GM12878 (cell line): ENCODE measurements at regions not wholly inside any gene's neighbourhood (a gene's known extent, or its start where the extent isn't known, plus 50 kb on each side); places are given as distances from the start of the nearest gene placed in this dataset.

Experiments
- ATAC-seq: fragments of 200-7000 bp; cut with Tn5 transposase; 3 replicates; pipeline ENCODE4 v1.9.1; 2020; ENCODE audit warnings: mild to moderate bottlenecking, moderate library complexity
- BruUV-seq: library from RNA; stranded (reverse); fragments of 400-500 nt; replicated peaks from 2 replicates; lab custom pipeline; 2021; lab: Mats Ljungman, UMichigan
- CTCF ChIA-PET: fragments of 300-600 bp; sonication (Branson Sonifier 250); formaldehyde crosslinking; extraction: SDS; loops from one replicate; lab custom pipeline; 2021; ENCODE audit warnings: inconsistent platforms; lab: Yijun Ruan, JAX
- POLR2A ChIA-PET: fragments of 350-600 bp; formaldehyde crosslinking; extraction: SDS; loops from one replicate; lab custom pipeline; 2021; ENCODE audit warnings: inconsistent platforms; lab: Charles Lee
- RAD21 ChIA-PET: fragments of 300-600 bp; sonication (Branson Sonifier 250); formaldehyde crosslinking; loops from one replicate; lab custom pipeline; 2023; ENCODE audit warnings: antibody characterized with exemption; ENCODE audit not compliant: unreplicated experiment; lab: Charles Lee
- SMC1A ChIA-PET: fragments of 300-600 bp; sonication (Branson Sonifier 250); formaldehyde crosslinking; loops from one replicate; lab custom pipeline; 2023; ENCODE audit not compliant: unreplicated experiment, uncharacterized antibody; lab: Charles Lee
- DNase-seq: peaks from one replicate; pipeline ENCODE4 v3.0.0-alpha.2; 2011; ENCODE audit warnings: low read depth, low spot score
- FAIRE-seq: peaks from 3 replicates; lab custom pipeline; 2011; peaks lifted over from hg19 to GRCh38; lab: Jason Lieb, UNC
- H2AFZ ChIP-seq: 2 replicates; pipeline ENCODE4 v1.6.0; 2011; ENCODE audit warnings: low read depth, low read length, control low read depth; ENCODE audit not compliant: control insufficient read depth
- H3K27ac ChIP-seq: 2 replicates; pipeline ENCODE4 v1.5.1; 2011; ENCODE audit warnings: control low read depth; ENCODE audit not compliant: control insufficient read depth, insufficient read depth
- H3K27me3 ChIP-seq, 2 experiments: replicated peaks in 1 of 2; 2 replicates each; pipeline versions ENCODE4 v1.6.0 to v1.6.1; 2011; ENCODE audit warnings: low read length in 1 of 2; ENCODE audit not compliant: control insufficient read depth in 2 of 2, insufficient read depth in 2 of 2
- H3K36me3 ChIP-seq, 2 experiments: 2 replicates each; pipeline ENCODE4 v1.5.1; 2011; ENCODE audit warnings: low read length in 1 of 2; ENCODE audit not compliant: control insufficient read depth in 2 of 2, insufficient read depth in 2 of 2
- H3K4me1 ChIP-seq: 2 replicates; pipeline ENCODE4 v1.6.1; 2011; ENCODE audit warnings: mild to moderate bottlenecking, low read length, moderate library complexity, mixed read lengths; ENCODE audit not compliant: control insufficient read depth, insufficient read depth
- H3K4me2 ChIP-seq: 2 replicates; pipeline ENCODE4 v1.6.0; 2011; ENCODE audit warnings: control low read depth; ENCODE audit not compliant: control insufficient read depth, insufficient read depth
- H3K4me3 ChIP-seq: fragments of 200-600 bp; sonication (generic); 2 replicates; pipeline ENCODE4 v1.5.1; 2016
- H3K79me2 ChIP-seq: 2 replicates; pipeline ENCODE4 v1.6.0; 2011; ENCODE audit warnings: low read length; ENCODE audit not compliant: control insufficient read depth, insufficient read depth
- H3K9ac ChIP-seq: 2 replicates; pipeline ENCODE4 v1.8.0; 2011; ENCODE audit warnings: low read length, control low read depth, mixed read lengths; ENCODE audit not compliant: control insufficient read depth, insufficient read depth
- H3K9me3 ChIP-seq: replicated peaks from 3 replicates; pipeline ENCODE4 v1.5.1; 2011; ENCODE audit warnings: mild to moderate bottlenecking, low read length; ENCODE audit not compliant: control insufficient read depth, insufficient read depth
- H4K20me1 ChIP-seq: 2 replicates; pipeline ENCODE4 v1.6.0; 2011; ENCODE audit not compliant: control insufficient read depth, insufficient read depth
- ATF7 ChIP-seq: fragments of 450-650 bp; IDR thresholded peaks from 2 replicates; pipeline ENCODE4 v1.6.1; 2016; ENCODE audit warnings: low read depth, mild to moderate bottlenecking
- CEBPB ChIP-seq, 2 experiments: fragments of 150-350 bp in 1 of 2; IDR thresholded peaks; 2 replicates each; pipeline ENCODE4 v1.6.1; 2012 to 2014; ENCODE audit warnings: low read depth in 2 of 2, low read length in 2 of 2, borderline replicate concordance in 1 of 2, inconsistent platforms in 1 of 2
- E2F4 ChIP-seq: IDR thresholded peaks from 2 replicates; pipeline ENCODE4 v1.6.1; 2012; ENCODE audit warnings: low read depth, low read length, improper control_type of control experiment
- GATAD2B ChIP-seq: fragments of 450-650 bp; conservative IDR thresholded peaks from 2 replicates; pipeline ENCODE4 v1.6.1; 2017; ENCODE audit warnings: low read depth, mild to moderate bottlenecking, moderate library complexity
- HDGF ChIP-seq: fragments of 450-650 bp; IDR thresholded peaks from 2 replicates; pipeline ENCODE4 v1.6.1; 2016; ENCODE audit warnings: antibody characterized with exemption
- IKZF2 ChIP-seq, 2 experiments: fragments of 450-650 bp; IDR thresholded peaks; 2 replicates each; pipeline ENCODE4 v1.6.1; 2017; ENCODE audit warnings: mild to moderate bottlenecking in 2 of 2, moderate library complexity in 2 of 2
- MEF2A ChIP-seq: IDR thresholded peaks from 2 replicates; pipeline ENCODE4 v1.6.1; 2011; ENCODE audit warnings: low read depth, mild to moderate bottlenecking, low read length, moderate library complexity; ENCODE audit not compliant: insufficient read depth
- MLLT1 ChIP-seq: fragments of 450-650 bp; IDR thresholded peaks from 2 replicates; pipeline ENCODE4 v1.6.1; 2016; ENCODE audit warnings: mild to moderate bottlenecking
- RAD51 ChIP-seq: fragments of 450-650 bp; IDR thresholded peaks from 2 replicates; pipeline ENCODE4 v1.6.1; 2016; ENCODE audit warnings: moderate library complexity, mild to moderate bottlenecking, inconsistent platforms
- RELB ChIP-seq: fragments of 450-650 bp; IDR thresholded peaks from 2 replicates; pipeline ENCODE4 v1.6.1; 2017; ENCODE audit warnings: low read depth, mild to moderate bottlenecking, moderate library complexity
- TBL1XR1 ChIP-seq: IDR thresholded peaks from 2 replicates; pipeline ENCODE4 v1.6.1; 2012; ENCODE audit warnings: low read depth, low read length, improper control_type of control experiment
- ZBTB40 ChIP-seq: fragments of 450-650 bp; IDR thresholded peaks from 2 replicates; pipeline ENCODE4 v1.6.1; 2016; ENCODE audit warnings: mild to moderate bottlenecking, moderate library complexity, borderline replicate concordance
- ZNF274 ChIP-seq: IDR thresholded peaks from one replicate; pipeline ENCODE4 v1.8.0; 2011; ENCODE audit not compliant: insufficient read length, insufficient read depth
- ZNF622 ChIP-seq: fragments of 450-650 bp; IDR thresholded peaks from 2 replicates; pipeline ENCODE4 v1.6.1; 2017; ENCODE audit warnings: mild to moderate bottlenecking, inconsistent platforms
- in situ Hi-C: fragments of 300-500 bp; cut with MboI; formaldehyde crosslinking; loops from 9 replicates; pipeline ENCODE4 v1.14.3; 2018; ENCODE audit warnings: mixed read lengths
- intact Hi-C: fragments of 100-400 bp; cut with micrococcal nuclease; formaldehyde crosslinking; loops from one replicate; pipeline ENCODE4 v1.14.2; 2022; ENCODE audit not compliant: unreplicated experiment

- no peak overlapping the region for H2AFZ ChIP-seq
- no peak for ATAC-seq
- no peak for FAIRE-seq
- H3K4me3 ChIP-seq, result no peak overlapping the region
- H3K79me2 ChIP-seq, result no peaks in the 10 kb centered on the region
- H3K9me3 ChIP-seq, result peaks cover 2% of the 10 kb centered on the region; the same call in 2 of the 3 replicates
- CTCF ChIA-PET, result no interaction called here
- H4K20me1 ChIP-seq, result no peaks in the 10 kb centered on the region
- no peak overlapping the region for H3K27ac ChIP-seq
- no TSS peak for BruUV-seq
- POLR2A ChIA-PET, result no interaction called here
- in situ Hi-C loops (no loop called here), intact Hi-C loops (no loop called here)
- SMC1A ChIA-PET, result interaction anchor here (0.8 to 1.4 kb wide), 4 partner anchors 8 to 16 kb away, joined by 3 to 4 read pairs (median 3); no protein-coding TSS in a partner anchor
- no peaks in the 10 kb centered on the region for H3K36me3 ChIP-seq
- no peak for DNase-seq
- RAD21 ChIA-PET, result no interaction called here
- no peaks in the 10 kb centered on the region for H3K4me1 ChIP-seq
- H3K27me3 ChIP-seq, result no peaks in the 10 kb centered on the region
- no peak for TF ChIP-seq RELB
- TF ChIP-seq MLLT1, result no peak
- no peak for TF ChIP-seq ATF7
- no peak for TF ChIP-seq MEF2A
- no peak for TF ChIP-seq RAD51
- TF ChIP-seq HDGF, result no peak
- no peak for TF ChIP-seq GATAD2B
- no peak for TF ChIP-seq ZNF274
- no peak for TF ChIP-seq ZBTB40
- TF ChIP-seq IKZF2 (IDR thresholded peaks at IDR 0.05), result no peak
- no peak for TF ChIP-seq TBL1XR1
- TF ChIP-seq CEBPB (IDR thresholded peaks at IDR 0.05; ENCODE audit: borderline replicate concordance in 1 of 2, low read depth in 2 of 2, low read length in 2 of 2), result no peak
- no peak for TF ChIP-seq E2F4
- TF ChIP-seq ZNF622, result no peak
- H3K4me2 ChIP-seq, result no peak overlapping the region
- no peak overlapping the region for H3K9ac ChIP-seq
Observed at GRCh38 chr2:186060744-186061440, 322.3 kb downstream of the FSIP2 start.
